H1 (cell line): ENCODE measurements at regions not wholly inside any gene's neighbourhood (a gene's known extent, or its start where the extent isn't known, plus 50 kb on each side); places are given as distances from the start of the nearest gene placed in this dataset.

ENCODE experiments used
- JUN ChIP-seq: IDR thresholded peaks from 2 replicates; pipeline ENCODE4 v1.6.1; 2011; ENCODE audit warnings: low read depth, mild to moderate bottlenecking, improper control_type of control experiment, low read length
- KDM5A ChIP-seq: fragments of 200-600 bp; IDR thresholded peaks from 2 replicates; pipeline ENCODE4 v1.7.1; 2012; ENCODE audit warnings: mild to moderate bottlenecking, low read length, inconsistent platforms, mixed read lengths

DNA sequence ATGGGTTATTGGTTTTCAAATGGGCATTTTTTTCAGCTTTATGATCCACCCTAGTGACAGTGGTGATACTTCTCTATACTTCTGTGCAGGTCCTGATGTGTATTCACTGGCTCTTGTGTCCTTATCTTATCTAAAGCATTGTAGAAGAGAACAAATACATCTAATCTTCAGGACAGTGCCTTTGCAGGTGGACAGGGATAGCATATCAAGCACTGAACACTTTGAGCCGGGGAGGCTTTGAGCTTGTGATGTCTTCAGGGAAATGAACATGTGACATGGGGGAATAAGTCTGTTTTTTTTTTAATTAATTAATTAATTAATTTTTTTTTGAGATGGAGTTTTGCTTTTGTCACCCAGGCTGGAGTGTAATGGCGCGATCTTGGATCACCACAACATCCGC, 115.5 kb upstream of the KLF4 start (continued):
- TF ChIP-seq KDM5A (no peak), JUN (no peak)
